ACC112 (cell line): ENCODE measurements at regions not wholly inside any gene's neighbourhood (a gene's known extent, or its start where the extent isn't known, plus 50 kb on each side); places are given as distances from the start of the nearest gene placed in this dataset.

Experiments
- H2AFZ ChIP-seq: fragments of 200-600 bp; sonication (generic); one replicate; pipeline ENCODE4 v1.6.0; 2017; ENCODE audit warnings: antibody characterized with exemption, low read length; ENCODE audit not compliant: unreplicated experiment
- H3K27ac ChIP-seq: fragments of 200-600 bp; sonication (generic); 2 replicates; pipeline ENCODE4 v1.5.1; 2014; ENCODE audit warnings: low read depth, mild to moderate bottlenecking, antibody characterized with exemption, low read length, moderate library complexity
- H3K27me3 ChIP-seq: fragments of 200-600 bp; sonication (generic); 2 replicates; pipeline ENCODE4 v1.6.1; 2014; ENCODE audit warnings: mild to moderate bottlenecking, antibody characterized with exemption, low read length, moderate library complexity, mixed read lengths; ENCODE audit not compliant: insufficient read depth
- H3K36me3 ChIP-seq: fragments of 200-600 bp; sonication (generic); 2 replicates; pipeline ENCODE4 v1.6.1; 2016; ENCODE audit warnings: mild to moderate bottlenecking, antibody characterized with exemption, low read length, moderate library complexity, mixed read lengths; ENCODE audit not compliant: insufficient read depth
- H3K4me1 ChIP-seq: fragments of 200-600 bp; sonication (generic); one replicate; pipeline ENCODE4 v1.6.1; 2016; ENCODE audit warnings: low read length, mixed read lengths; ENCODE audit not compliant: insufficient read depth, unreplicated experiment, control insufficient read depth
- H3K4me3 ChIP-seq: fragments of 200-600 bp; sonication (generic); 2 replicates; pipeline ENCODE4 v1.5.1; 2014; ENCODE audit warnings: mild to moderate bottlenecking, low read depth, low read length
- H3K79me2 ChIP-seq: fragments of 200-600 bp; sonication (generic); one replicate; pipeline ENCODE4 v1.6.0; 2016; ENCODE audit warnings: low read length; ENCODE audit not compliant: control insufficient read depth, unreplicated experiment, insufficient read depth

- Histone ChIP-seq H2AFZ (no peak overlapping the region), H3K27ac (no peak overlapping the region), H3K4me3 (no peak overlapping the region), H3K4me1 (peaks cover 26% of the 10 kb centered on the region), H3K36me3 (peaks cover 5% of the 10 kb centered on the region; the same call in 1 of the 2 replicates), H3K27me3 (no peaks in the 10 kb centered on the region), H3K79me2 (no peaks in the 10 kb centered on the region)
Measured at GRCh38 chr4:185879666-185880312, 67.8 kb upstream of the SORBS2 start.

- peak overlapping the region; percentile 76 for H2AFZ ChIP-seq
- peaks cover 5% of the 10 kb centered on the region; the same call in 1 of the 2 replicates for H3K36me3 ChIP-seq
- H3K27me3 ChIP-seq = no peaks in the 10 kb centered on the region
Measured at GRCh38 chr4:185880571-185880970, 68.6 kb upstream of the SORBS2 start.

GRCh38 chr4:185881430-185881829 lies 69.4 kb upstream of the SORBS2 start:
- Histone ChIP-seq H2AFZ (peak overlapping the region; percentile 76), H3K36me3 (peaks cover 5% of the 10 kb centered on the region; the same call in 1 of the 2 replicates), H3K4me1 (peaks cover 15% of the 10 kb centered on the region), H3K27ac (peak overlapping the region; percentile 59), H3K79me2 (no peaks in the 10 kb centered on the region), H3K4me3 (peak overlapping the region; percentile 64), H3K27me3 (no peaks in the 10 kb centered on the region)

More at GRCh38 chr4:185880571-185880970, 68.6 kb upstream of the SORBS2 start:
- no peaks in the 10 kb centered on the region for H3K79me2 ChIP-seq
- H3K27ac ChIP-seq = no peak overlapping the region
- H3K4me3 ChIP-seq = 0 out of 2 replicates have a peak overlapping the region, but pooled peaks have one; percentile 64
- peaks cover 20% of the 10 kb centered on the region for H3K4me1 ChIP-seq

- no peaks in the 10 kb centered on the region for H3K27me3 ChIP-seq
- H3K79me2 ChIP-seq = no peaks in the 10 kb centered on the region
- H2AFZ ChIP-seq = no peak overlapping the region
- no peak overlapping the region for H3K4me3 ChIP-seq
- H3K27ac ChIP-seq = no peak overlapping the region
- H3K4me1 ChIP-seq = peaks cover 15% of the 10 kb centered on the region
- H3K36me3 ChIP-seq = peaks cover 5% of the 10 kb centered on the region; the same call in 1 of the 2 replicates
Measured at GRCh38 chr4:185883591-185883990, 71.6 kb upstream of the SORBS2 start.

- Histone ChIP-seq H3K36me3 (peaks cover 5% of the 10 kb centered on the region; the same call in 1 of the 2 replicates), H3K27me3 (no peaks in the 10 kb centered on the region), H3K27ac (no peak overlapping the region), H3K4me1 (peaks cover 15% of the 10 kb centered on the region), H2AFZ (no peak overlapping the region), H3K4me3 (no peak overlapping the region), H3K79me2 (no peaks in the 10 kb centered on the region)
Measured at GRCh38 chr4:185885075-185885474, 73.1 kb upstream of the SORBS2 start.

GRCh38 chr4:185885604-185886003 lies 73.6 kb upstream of the SORBS2 start:
- H3K4me3 ChIP-seq = no peak overlapping the region
- H3K4me1 ChIP-seq = peaks cover 14% of the 10 kb centered on the region
- H3K27ac ChIP-seq = no peak overlapping the region
- H2AFZ ChIP-seq = no peak overlapping the region
- no peaks in the 10 kb centered on the region for H3K27me3 ChIP-seq
- no peaks in the 10 kb centered on the region for H3K79me2 ChIP-seq
- peaks cover 5% of the 10 kb centered on the region; the same call in 1 of the 2 replicates for H3K36me3 ChIP-seq

GRCh38 chr4:185886832-185887524 lies 75.0 kb upstream of the SORBS2 start:
- Histone ChIP-seq H3K27ac (no peak overlapping the region), H3K4me1 (peaks cover under 1% of the 10 kb centered on the region), H3K36me3 (peaks cover 5% of the 10 kb centered on the region; the same call in 1 of the 2 replicates), H2AFZ (no peak overlapping the region), H3K27me3 (no peaks in the 10 kb centered on the region), H3K4me3 (no peak overlapping the region), H3K79me2 (no peaks in the 10 kb centered on the region)

- Histone ChIP-seq H3K27ac (no peak overlapping the region), H2AFZ (no peak overlapping the region), H3K36me3 (no peaks in the 10 kb centered on the region), H3K27me3 (no peaks in the 10 kb centered on the region), H3K4me3 (no peak overlapping the region), H3K4me1 (no peaks in the 10 kb centered on the region), H3K79me2 (no peaks in the 10 kb centered on the region)
Measured at GRCh38 chr4:185888676-185889075, 76.7 kb upstream of the SORBS2 start.

GRCh38 chr4:185889585-185889984 lies 77.6 kb upstream of the SORBS2 start:
- Histone ChIP-seq H3K79me2 (no peaks in the 10 kb centered on the region), H3K27me3 (no peaks in the 10 kb centered on the region), H3K36me3 (no peaks in the 10 kb centered on the region), H2AFZ (no peak overlapping the region), H3K4me1 (no peaks in the 10 kb centered on the region), H3K4me3 (no peak overlapping the region), H3K27ac (no peak overlapping the region)

GRCh38 chr4:185890196-185890595 lies 78.2 kb upstream of the SORBS2 start:
- H3K36me3 ChIP-seq = no peaks in the 10 kb centered on the region
- H3K27me3 ChIP-seq = no peaks in the 10 kb centered on the region
- H3K79me2 ChIP-seq = no peaks in the 10 kb centered on the region
- H3K27ac ChIP-seq = no peak overlapping the region
- H2AFZ ChIP-seq = no peak overlapping the region
- H3K4me3 ChIP-seq = no peak overlapping the region
- no peaks in the 10 kb centered on the region for H3K4me1 ChIP-seq

- no peaks in the 10 kb centered on the region for H3K79me2 ChIP-seq
- H3K27ac ChIP-seq = no peak overlapping the region
- H2AFZ ChIP-seq = no peak overlapping the region
- H3K4me3 ChIP-seq = no peak overlapping the region
- H3K36me3 ChIP-seq = no peaks in the 10 kb centered on the region
- no peaks in the 10 kb centered on the region for H3K4me1 ChIP-seq
- H3K27me3 ChIP-seq = no peaks in the 10 kb centered on the region
Measured at GRCh38 chr4:185892165-185892564, 80.2 kb upstream of the SORBS2 start.
